ENCODE measurements at regions not wholly inside any gene's neighbourhood (a gene's known extent, or its start where the extent isn't known, plus 50 kb on each side); places are given as distances from the start of the nearest gene placed in this dataset.

DNA sequence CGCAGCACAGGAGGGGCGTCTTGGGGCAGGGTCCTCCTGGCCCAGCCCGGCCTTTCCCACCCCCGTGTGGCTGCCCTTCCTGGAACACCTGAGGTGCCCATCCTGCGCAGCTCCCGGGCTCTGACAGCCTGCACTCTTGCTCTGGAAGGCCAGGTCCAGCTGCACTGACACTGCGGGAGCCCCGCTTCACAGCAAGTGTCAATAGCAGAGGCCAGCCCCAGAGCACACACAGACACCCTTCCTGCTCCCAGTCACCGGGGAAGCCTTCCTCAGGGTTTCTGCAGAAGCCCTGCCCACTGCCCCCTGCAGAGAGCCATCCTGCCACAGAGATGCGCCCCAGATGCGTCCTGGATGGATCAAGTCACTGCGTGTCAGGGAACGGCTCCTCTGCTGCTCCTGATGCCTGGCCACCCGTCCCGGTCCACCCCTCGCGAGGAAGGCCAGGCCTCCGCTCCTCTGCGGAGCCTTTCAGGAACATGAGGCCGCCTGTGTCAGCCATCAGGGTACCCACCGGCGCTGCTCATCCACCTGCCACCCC lies 519.2 kb upstream of the MYT1L start:
- intact Hi-C loops (cut with DNase I, micrococcal nuclease) = no loop called here
- Histone ChIP-seq H3K36me3 (ENCODE audit: low read depth) (no peaks in the 10 kb centered on the region), H3K4me3 (no peak overlapping the region), H3K9me3 (no peaks in the 10 kb centered on the region), H3K4me1 (ENCODE audit: low read depth) (no peaks in the 10 kb centered on the region)
- no peak for ATAC-seq
- TF ChIP-seq, protein P1, sequence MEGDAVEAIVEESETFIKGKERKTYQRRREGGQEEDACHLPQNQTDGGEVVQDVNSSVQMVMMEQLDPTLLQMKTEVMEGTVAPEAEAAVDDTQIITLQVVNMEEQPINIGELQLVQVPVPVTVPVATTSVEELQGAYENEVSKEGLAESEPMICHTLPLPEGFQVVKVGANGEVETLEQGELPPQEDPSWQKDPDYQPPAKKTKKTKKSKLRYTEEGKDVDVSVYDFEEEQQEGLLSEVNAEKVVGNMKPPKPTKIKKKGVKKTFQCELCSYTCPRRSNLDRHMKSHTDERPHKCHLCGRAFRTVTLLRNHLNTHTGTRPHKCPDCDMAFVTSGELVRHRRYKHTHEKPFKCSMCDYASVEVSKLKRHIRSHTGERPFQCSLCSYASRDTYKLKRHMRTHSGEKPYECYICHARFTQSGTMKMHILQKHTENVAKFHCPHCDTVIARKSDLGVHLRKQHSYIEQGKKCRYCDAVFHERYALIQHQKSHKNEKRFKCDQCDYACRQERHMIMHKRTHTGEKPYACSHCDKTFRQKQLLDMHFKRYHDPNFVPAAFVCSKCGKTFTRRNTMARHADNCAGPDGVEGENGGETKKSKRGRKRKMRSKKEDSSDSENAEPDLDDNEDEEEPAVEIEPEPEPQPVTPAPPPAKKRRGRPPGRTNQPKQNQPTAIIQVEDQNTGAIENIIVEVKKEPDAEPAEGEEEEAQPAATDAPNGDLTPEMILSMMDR (IDR thresholded peaks at IDR 0.05) = no peak
- no peak for DNase-seq

DNA sequence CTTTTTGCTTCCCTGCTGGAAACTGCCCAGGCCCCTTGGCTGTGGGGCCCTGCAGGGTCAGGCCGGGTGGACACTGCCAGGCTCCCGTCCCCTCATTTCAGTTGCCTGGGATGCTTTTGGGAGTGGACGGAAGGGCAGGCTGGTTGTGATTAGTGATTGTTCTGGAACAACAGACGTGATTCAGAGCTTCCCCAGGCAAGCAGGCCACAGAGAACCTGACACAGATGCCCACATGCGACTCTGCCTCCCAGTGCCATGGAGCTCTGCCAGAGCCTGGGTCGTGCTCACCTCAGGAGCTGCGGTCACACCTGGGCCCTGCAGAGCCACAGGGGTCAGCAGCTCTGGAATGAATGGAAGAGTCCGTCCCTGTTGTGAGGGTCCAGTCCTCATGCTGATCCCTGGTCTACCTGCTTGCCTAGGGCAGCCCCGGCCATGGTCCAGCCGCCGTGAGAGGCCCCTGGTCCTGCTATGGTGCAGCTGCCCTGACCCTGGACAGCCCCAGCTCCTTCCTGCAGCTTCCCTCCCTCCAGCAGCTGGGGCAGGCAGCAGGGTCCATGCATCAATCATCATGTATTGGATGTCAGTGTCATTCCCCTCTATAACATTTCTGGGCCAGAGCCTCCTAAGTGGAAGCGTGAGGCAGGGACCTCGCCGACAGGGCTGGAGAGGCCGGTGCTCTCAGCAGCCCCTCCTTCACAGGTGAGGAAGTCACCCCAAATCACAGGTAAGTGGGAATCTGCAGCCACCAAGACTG lies 518.6 kb upstream of the MYT1L start:
- TF ChIP-seq, protein P1 (IDR thresholded peaks at IDR 0.05) = no peak
- H3K4me3 ChIP-seq = no peak overlapping the region
- ATAC-seq = no peak
- intact Hi-C loops (cut with DNase I, micrococcal nuclease) = no loop called here
- no peak for DNase-seq
- no peaks in the 10 kb centered on the region for H3K4me1 ChIP-seq (ENCODE audit: low read depth)
- H3K9me3 ChIP-seq = no peaks in the 10 kb centered on the region
- H3K36me3 ChIP-seq (ENCODE audit: low read depth) = no peaks in the 10 kb centered on the region

DNA sequence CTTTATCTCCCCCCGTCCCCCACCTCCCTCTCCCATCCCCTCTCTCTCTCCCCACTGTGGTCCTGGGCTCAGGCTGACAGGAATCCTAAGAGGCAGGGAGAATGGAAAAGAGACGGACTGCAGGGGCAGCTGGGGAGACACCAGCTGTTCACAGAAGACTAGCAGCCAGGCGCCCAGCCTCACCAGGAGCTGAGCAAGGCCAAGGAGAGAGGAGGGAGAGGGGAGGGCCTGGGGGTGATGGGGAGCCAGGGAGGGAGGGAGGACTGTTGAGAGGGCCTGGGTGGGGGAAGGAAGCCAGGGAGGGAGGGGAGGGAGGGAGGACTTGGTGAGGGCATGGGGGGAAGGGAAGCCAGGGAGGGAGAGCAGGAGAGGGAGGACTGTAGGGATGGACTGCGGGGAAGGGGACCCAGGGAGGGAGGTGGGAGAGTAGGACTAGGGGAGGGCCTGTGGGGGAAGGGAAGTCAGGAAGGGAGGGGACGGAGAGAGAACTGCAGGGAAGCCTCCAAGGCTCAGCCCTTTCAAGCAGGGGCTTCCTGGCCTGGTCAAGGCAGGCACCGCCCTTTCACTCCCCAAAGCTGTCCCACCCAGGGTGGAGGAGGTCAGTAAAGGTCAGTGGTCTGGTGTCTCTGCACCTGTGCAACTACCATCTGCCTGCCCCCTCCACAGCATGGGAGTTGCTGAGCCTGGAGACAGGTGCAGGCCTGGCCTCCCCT lies 517.7 kb upstream of the MYT1L start:
- no peaks in the 10 kb centered on the region for H3K4me1 ChIP-seq (ENCODE audit: low read depth)
- DNase-seq (no peak), ATAC-seq (no peak)
- no peaks in the 10 kb centered on the region for H3K9me3 ChIP-seq
- no peaks in the 10 kb centered on the region for H3K36me3 ChIP-seq (ENCODE audit: low read depth)
- intact Hi-C loops (cut with DNase I, micrococcal nuclease) = no loop called here
- no peak overlapping the region for H3K4me3 ChIP-seq
- TF ChIP-seq, protein P1 (IDR thresholded peaks at IDR 0.05) = no peak

DNA sequence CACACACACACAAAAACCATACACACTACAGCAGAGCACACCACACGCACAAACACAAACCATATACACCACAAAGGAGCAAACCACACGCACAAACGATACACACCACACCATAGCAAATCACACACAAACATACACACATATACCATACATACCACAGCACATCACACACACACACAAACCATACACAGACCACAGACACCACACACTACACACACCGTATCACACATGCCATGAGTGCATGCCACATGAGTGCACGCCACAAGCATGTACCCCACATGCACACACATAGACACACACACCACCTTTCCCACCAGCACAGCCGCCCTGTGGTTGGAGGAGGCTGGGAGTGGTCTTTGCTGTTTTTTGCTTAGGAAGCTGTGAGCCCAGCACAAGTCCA lies 517.1 kb upstream of the MYT1L start:
- TF ChIP-seq, protein P1 (IDR thresholded peaks at IDR 0.05) = no peak
- Histone ChIP-seq H3K4me1 (ENCODE audit: low read depth) (no peaks in the 10 kb centered on the region), H3K4me3 (no peak overlapping the region), H3K9me3 (no peaks in the 10 kb centered on the region), H3K36me3 (ENCODE audit: low read depth) (no peaks in the 10 kb centered on the region)
- DNase-seq (no peak), ATAC-seq (no peak)
- intact Hi-C loops (cut with DNase I, micrococcal nuclease) = no loop called here

DNA sequence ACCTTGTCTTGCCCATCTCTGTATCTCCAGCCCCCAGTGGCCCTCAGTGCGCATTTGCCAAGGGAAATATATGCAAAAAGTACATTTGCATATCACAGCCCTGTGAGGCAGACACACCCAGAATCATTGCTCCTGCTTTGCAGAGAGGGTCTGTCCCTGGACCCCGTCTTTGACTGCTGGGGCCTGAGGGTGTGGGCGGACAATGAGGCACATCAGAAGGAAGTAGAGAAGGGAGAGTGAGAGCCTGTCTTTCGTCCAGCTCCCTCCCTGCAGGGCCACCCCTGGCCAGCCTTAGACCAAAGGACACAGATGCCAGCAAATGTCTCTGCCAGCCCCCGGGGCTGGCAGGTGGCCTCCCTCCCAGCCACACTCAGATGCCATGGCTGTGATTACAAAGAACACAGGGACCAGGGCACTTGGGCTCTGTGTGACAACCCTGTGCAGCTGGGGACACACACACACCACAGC lies 516.2 kb upstream of the MYT1L start:
- Histone ChIP-seq H3K9me3 (no peaks in the 10 kb centered on the region), H3K4me1 (ENCODE audit: low read depth) (no peaks in the 10 kb centered on the region), H3K36me3 (ENCODE audit: low read depth) (no peaks in the 10 kb centered on the region), H3K4me3 (no peak overlapping the region)
- DNase-seq (no peak), ATAC-seq (no peak)
- intact Hi-C loops (cut with DNase I, micrococcal nuclease) = no loop called here
- TF ChIP-seq, protein P1 (IDR thresholded peaks at IDR 0.05) = no peak

Measured in mucosa of descending colon (tissue), 3 donors.